ENCODE measurements at regions not wholly inside any gene's neighbourhood (a gene's known extent, or its start where the extent isn't known, plus 50 kb on each side); places are given as distances from the start of the nearest gene placed in this dataset.

DNA sequence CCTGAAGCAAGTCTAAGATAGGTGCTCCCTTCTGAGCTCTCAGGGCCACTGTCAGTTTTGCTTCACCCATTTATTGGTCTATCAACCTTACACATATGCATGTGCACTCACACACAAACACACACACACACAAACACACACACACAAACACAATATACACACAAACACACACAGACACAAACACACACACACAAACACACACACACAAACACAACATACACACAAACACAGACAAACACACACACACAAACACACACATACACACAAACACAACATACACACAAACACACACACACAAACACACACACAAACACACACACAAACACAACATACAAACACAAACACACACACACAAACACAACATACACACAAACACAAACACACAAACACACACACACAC, 181.6 kb upstream of the KLHL29 start:
- DNase-seq (ENCODE audit: low read depth in 2 of 2, low spot score in 1 of 2), result no peak

- no peak for DNase-seq (ENCODE audit: low read depth in 2 of 2, low spot score in 1 of 2)
These were observed 180.2 kb upstream of the KLHL29 start for GRCh38 chr2:23204685-23205242.

DNA sequence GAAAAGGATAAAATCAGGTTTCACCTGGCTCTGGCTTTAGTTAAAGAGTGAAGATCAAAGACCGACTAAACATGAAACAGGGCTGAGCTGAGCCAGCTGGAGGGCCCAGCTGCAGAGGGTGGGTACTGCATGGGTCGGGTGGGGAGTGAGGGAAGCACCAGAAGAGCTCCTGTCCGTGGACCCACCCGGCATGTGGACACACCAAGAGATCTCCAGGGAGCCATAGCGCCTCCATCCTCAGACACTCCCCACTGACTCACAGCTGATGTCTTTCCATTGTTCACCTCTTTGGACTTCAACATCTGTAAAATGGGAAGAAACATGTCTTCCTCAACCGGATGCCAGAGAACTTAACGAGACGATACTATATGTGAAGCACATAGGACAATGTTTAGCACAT, 178.3 kb upstream of the KLHL29 start:
- no peak for DNase-seq (ENCODE audit: low read depth in 2 of 2, low spot score in 1 of 2)

GRCh38 chr2:23207871-23208270, 177.1 kb upstream of the KLHL29 start:
- no peak for DNase-seq (ENCODE audit: low read depth in 2 of 2, low spot score in 1 of 2)

- no peak for DNase-seq (ENCODE audit: low read depth in 2 of 2, low spot score in 1 of 2)
These were observed 176.6 kb upstream of the KLHL29 start for GRCh38 chr2:23208339-23208738.

DNA sequence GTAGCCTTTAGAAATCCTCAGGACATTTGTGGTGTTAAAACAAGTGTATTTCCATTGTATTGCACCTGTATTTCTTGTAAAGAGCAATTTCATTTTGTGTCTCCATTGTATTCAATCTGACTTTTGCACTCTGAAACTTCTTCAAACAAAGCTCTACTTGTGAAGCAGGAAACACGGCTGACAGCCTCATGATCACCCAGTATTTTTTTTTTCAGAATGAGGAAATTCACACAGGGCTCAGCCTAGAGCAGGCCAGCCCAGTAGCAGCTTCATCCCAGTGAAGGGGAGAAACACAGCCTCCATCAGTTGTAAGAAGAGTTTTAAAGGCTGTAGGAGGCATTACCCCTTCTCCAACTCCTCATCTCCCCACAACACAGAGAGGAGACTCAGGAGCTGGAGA, 175.9 kb upstream of the KLHL29 start:
- DNase-seq (ENCODE audit: low read depth in 2 of 2, low spot score in 1 of 2), result no peak

- no peak for DNase-seq (ENCODE audit: low read depth in 2 of 2, low spot score in 1 of 2)
These were observed 172.9 kb upstream of the KLHL29 start for GRCh38 chr2:23211987-23212583.

DNA sequence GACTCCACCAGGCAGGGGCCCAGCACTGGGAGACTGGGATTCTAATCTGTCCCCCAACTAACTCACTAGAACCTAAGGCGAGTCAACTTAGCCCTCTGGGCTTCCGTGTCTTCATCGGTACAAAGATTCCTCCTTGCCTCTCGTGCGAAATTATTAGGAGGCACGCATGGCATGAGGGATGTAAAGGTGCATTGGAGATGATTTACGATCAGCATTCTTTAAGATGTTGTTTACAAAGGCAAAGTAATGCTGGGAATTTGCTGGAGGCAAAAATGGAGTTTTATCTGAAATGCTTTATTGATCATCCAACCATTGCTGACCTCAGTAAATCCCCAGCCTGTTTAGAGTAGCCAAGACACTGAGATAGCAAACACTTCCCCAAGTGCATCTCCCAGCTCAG, 171.8 kb upstream of the KLHL29 start:
- DNase-seq (ENCODE audit: low read depth in 2 of 2, low spot score in 1 of 2), result no peak

DNA sequence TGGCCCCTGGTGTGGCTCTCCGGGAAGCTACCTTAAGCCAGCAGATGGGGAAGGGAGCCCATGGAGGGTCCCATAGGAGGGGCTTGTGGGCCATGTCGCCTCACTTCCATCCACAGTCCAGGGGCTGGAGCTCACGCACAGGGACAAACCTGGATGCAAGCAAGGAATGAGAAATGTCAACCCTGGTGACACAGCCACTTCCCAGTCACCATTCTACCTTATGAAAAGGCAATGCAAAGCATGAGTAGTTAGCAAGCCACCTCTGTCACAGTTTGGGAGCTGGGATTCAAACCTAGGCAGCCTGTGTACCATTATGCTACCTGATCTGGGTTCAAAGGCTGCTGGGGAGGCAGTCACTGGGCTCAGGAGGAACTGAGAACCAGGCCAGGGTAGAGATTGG, 170.0 kb upstream of the KLHL29 start:
- no peak for DNase-seq (ENCODE audit: low read depth in 2 of 2, low spot score in 1 of 2)

- DNase-seq (ENCODE audit: low read depth in 2 of 2, low spot score in 1 of 2), result no peak
These were observed 165.3 kb upstream of the KLHL29 start for GRCh38 chr2:23219666-23220065.

DNA sequence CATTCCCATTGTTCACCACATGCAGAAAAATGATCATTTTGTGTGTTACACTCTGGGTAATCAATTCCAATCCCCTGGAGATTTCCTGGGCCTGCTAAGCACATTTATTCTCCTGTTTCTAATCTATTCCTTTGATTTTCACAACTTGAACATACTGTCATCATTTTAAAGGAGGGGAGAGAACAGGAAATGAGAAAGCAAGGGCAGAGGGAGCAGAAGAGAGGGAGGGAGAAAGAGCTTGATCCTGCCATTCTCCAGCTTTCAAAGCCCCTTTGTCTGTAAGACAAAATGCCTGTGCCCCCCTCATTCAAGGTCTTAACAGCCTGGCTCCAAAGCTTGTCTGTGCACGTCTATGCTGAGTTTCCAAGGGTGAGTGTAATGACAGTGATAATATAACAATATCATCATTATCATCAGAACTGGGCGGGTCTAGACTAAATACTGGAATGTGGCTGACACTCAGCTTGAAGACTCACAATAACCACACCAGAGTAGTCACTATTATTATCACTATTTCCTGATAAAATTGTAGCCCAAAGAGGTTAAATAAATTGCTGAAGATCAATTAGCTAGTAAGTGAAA, 164.4 kb upstream of the KLHL29 start:
- DNase-seq (ENCODE audit: low read depth in 2 of 2, low spot score in 1 of 2), result no peak

DNA sequence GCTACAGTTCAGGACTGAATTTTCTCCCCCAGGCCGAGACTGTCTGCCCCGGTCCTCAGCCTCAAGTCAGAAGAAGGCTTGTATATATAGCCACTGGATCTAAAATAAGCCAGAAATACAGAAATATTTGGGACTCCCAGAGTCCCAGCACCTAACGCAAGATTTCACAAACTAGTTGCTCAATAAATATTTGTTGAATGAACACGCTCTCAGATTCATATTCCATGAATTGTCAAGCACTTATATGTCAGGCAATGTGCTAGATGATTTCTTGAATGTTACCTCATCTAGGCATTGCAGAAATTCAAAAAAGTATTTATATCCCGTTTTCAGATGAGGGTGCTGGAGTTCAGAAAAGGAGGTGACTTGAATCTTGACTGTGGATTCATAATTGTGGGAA, 163.7 kb upstream of the KLHL29 start:
- DNase-seq (ENCODE audit: low read depth in 2 of 2, low spot score in 1 of 2), result no peak

DNA sequence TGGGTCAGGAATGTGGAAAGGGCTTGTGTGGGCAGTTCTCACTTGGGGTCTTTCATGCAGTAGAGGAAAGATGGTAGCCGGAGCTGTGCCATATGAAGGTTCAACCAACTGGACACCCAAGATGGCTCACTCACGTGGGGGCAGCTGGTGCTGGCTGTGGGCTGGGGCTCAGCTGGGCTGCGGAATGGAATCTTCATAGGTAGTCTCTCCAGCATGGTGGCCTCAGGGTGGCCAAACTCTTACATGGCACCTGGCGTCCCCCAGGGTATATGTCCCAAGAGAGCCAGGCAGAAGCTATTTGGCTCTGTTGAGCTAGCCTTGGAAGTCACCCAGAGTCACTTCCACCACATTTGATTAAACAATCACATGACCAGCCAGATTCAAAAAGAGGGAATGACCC, 163.1 kb upstream of the KLHL29 start:
- DNase-seq (ENCODE audit: low read depth in 2 of 2, low spot score in 1 of 2), result no peak

DNA sequence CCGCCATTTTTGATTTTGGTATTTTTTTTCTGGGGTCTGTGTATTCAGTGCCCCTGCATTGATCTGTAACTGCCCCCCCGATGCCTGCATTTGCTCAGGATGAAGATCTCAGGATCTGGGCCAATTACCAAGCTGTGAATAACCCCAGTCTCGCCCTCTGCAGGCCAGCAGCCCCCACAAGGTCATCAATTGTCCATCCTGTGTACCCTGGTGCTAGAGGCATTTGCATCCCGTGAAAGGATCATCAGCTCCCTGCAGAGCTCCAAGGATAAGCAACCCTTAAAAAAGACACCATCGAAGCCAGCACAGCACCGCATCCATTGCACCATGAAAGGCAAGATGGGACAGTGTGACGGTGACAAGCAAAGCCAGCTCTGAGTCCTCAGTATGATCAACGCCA, 154.1 kb upstream of the KLHL29 start:
- no peak for DNase-seq (ENCODE audit: low read depth in 2 of 2, low spot score in 1 of 2)

DNA sequence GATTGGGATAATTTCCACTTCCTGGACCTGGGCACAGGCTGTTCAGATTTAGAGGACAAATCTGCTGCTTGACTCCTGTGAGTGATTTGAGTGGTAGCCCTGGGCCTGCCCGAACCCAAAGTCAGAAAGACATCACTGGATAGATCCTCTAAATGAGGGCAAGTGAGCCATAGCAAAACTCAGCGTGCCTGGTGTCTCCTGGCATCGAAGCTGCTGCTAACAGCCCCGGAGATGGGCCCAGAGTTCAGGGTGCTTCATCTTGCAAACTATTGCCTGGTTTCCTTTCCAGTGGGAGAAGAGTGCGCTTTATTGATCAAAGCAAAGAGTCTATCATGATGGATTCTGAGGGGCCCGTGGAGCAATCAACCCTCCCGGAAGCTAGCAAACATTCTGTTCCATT, 153.1 kb upstream of the KLHL29 start:
- no peak for DNase-seq (ENCODE audit: low read depth in 2 of 2, low spot score in 1 of 2)

GRCh38 chr2:23235292-23235691, 149.7 kb upstream of the KLHL29 start:
- DNase-seq (ENCODE audit: low read depth in 2 of 2, low spot score in 1 of 2), result no peak

DNA sequence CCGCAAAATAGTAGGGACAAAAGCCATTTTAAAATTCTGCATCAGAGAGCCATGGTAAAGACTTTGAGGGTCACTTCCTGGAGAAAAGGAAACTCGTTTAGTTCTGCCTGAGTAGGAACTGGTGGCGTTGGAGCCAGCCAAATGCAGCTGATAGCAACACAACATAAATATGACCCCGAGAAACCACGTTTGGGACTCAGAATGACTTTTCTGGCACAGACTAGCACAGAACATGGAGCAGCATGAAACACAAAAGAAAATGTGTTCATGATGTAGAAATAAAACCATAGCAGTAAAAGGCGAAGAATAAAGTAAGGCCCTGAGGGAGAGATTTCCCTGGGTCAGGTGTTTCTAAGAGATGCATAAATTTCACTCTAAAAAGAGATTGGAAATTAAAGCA, 149.2 kb upstream of the KLHL29 start:
- DNase-seq (ENCODE audit: low read depth in 2 of 2, low spot score in 1 of 2), result no peak

DNA sequence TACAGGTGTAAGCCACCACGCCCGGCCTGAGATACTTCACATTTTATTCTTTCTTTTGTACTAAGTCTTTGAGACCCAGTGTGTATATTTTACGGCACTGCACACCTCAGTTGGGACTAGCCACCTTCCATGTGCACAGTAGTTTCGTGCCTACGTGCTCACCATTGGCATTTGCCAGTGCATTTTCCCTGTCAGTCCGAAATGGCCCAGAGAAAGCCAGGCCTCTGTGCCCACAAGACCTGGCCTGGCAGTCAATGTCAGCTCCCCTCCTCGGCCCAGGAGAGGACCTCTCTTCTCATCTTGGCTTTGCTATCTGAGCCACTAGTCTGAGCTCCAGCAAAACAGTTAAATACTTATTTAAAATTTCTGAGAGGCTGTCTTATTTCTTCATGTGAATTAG, 147.8 kb upstream of the KLHL29 start:
- no peak for DNase-seq (ENCODE audit: low read depth in 2 of 2, low spot score in 1 of 2)

- no peak for DNase-seq (ENCODE audit: low read depth in 2 of 2, low spot score in 1 of 2)
These were observed 146.8 kb upstream of the KLHL29 start for GRCh38 chr2:23238011-23238657.

DNA sequence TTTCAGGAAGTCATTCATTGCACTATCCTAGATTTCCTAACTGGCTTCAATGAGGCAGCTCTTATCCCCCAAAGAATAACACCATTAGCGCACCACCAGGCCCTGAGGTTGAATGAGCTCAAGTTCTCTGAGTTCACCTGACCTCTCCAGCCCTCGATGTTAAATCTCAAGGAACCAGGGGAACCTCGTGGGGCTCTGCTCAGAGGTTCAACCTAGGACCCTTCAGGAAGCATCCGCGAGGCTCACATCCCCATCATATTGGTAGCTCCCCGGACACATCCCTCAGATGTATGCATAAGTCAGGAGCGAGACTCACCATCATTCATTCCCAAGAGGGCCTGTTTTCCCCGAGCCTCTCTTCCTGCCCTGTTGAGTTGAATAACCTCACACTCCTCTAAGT, 145.6 kb upstream of the KLHL29 start:
- DNase-seq (ENCODE audit: low read depth in 2 of 2, low spot score in 1 of 2), result no peak

GRCh38 chr2:23241121-23241520, 143.9 kb upstream of the KLHL29 start:
- no peak for DNase-seq (ENCODE audit: low read depth in 2 of 2, low spot score in 1 of 2)

DNA sequence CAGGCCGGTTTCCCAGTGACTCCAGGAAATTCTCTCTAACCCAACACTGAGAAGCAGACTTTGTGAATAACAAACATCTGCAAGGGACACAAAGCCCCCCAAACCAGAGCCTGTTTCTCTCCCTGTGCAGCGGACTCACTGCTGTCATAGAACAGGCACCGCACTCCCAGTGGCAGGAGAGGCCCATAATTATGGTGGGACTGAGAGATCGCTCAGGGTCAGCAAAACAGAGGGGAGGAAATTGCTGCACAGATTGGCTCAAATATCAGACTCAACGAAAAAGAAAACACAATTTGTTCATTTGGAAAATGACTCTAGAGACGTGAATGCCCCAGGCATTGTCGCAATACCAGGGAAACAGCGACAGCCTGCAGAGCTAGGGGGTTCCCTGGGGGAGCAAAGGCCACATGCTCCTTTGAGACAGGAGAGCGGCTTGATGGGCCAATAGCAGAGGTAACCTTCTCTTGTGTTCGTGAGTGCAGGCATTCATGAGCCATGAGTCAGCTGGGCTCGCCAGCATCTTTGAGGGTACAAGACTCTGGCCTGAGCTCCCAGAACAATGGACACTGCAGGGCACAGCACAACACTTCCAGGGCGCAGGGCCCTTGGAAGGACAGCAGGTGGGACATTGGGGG, 143.3 kb upstream of the KLHL29 start:
- DNase-seq (ENCODE audit: low read depth in 2 of 2, low spot score in 1 of 2), result no peak
